Breast epithelium (tissue), 4 donors: ENCODE measurements at regions not wholly inside any gene's neighbourhood (a gene's known extent, or its start where the extent isn't known, plus 50 kb on each side); places are given as distances from the start of the nearest gene placed in this dataset.

Source experiments
- DNase-seq, 2 donors: peaks; one replicate each; pipeline ENCODE4 v3.0.0-alpha.2; 2019; ENCODE audit warnings: low spot score in 2 of 2
- H3K27ac ChIP-seq, 2 donors: fragments of 200-600 bp; sonication (generic) in 1 of 2; one replicate each; pipeline ENCODE4 v1.5.1; 2016 to 2019; ENCODE audit warnings: mild to moderate bottlenecking in 1 of 2
- H3K27me3 ChIP-seq, 2 donors: fragments of 200-600 bp; sonication (generic) in 1 of 2; one replicate each; pipeline versions ENCODE4 v1.5.1 to v1.6.0; 2017 to 2019; ENCODE audit warnings: control low read depth in 1 of 2, mild to moderate bottlenecking in 1 of 2
- H3K36me3 ChIP-seq: fragments of 200-600 bp; one replicate; pipeline ENCODE4 v1.5.1; 2019
- H3K4me1 ChIP-seq, 2 donors: fragments of 200-600 bp; sonication (generic); one replicate each; pipeline ENCODE4 v1.5.1; 2016 to 2019; ENCODE audit warnings: control low read depth in 1 of 2
- H3K4me3 ChIP-seq, 3 donors: fragments of 200-600 bp; sonication (generic); 1 replicate in 2 of 3; 2 replicates in 1 of 3; pipeline ENCODE4 v1.5.1; 2016 to 2019; ENCODE audit warnings: mild to moderate bottlenecking in 3 of 3, moderate library complexity in 2 of 3
- H3K9me3 ChIP-seq, 2 donors: fragments of 200-600 bp; sonication (generic) in 1 of 2; one replicate each; pipeline ENCODE4 v1.5.1; 2016 to 2019; ENCODE audit warnings: control low read depth in 1 of 2
- POLR2A ChIP-seq: fragments of 450-650 bp; IDR thresholded peaks from one replicate; pipeline ENCODE4 v1.6.1; 2016; ENCODE audit warnings: antibody characterized with exemption, mild to moderate bottlenecking, moderate library complexity
- POLR2AphosphoS5 ChIP-seq, 3 donors: sonication (generic); formaldehyde crosslinking; IDR thresholded peaks; one replicate each; pipeline ENCODE4 v1.6.1; 2017; ENCODE audit warnings: antibody characterized with exemption in 3 of 3
- intact Hi-C: fragments of 100-400 bp; cut with DNase I; formaldehyde crosslinking; loops from one replicate; pipeline ENCODE4 v1.15.1; 2023; ENCODE audit warnings: low total_unique reads
- TF ChIP-seq, protein P1 (sequence below), 3 donors: fragments of 450-650 bp; IDR thresholded peaks; one replicate each; pipeline ENCODE4 v1.5.1; 2016 to 2017; ENCODE audit warnings: antibody characterized with exemption in 3 of 3, mild to moderate bottlenecking in 3 of 3, moderate library complexity in 3 of 3

DNA sequence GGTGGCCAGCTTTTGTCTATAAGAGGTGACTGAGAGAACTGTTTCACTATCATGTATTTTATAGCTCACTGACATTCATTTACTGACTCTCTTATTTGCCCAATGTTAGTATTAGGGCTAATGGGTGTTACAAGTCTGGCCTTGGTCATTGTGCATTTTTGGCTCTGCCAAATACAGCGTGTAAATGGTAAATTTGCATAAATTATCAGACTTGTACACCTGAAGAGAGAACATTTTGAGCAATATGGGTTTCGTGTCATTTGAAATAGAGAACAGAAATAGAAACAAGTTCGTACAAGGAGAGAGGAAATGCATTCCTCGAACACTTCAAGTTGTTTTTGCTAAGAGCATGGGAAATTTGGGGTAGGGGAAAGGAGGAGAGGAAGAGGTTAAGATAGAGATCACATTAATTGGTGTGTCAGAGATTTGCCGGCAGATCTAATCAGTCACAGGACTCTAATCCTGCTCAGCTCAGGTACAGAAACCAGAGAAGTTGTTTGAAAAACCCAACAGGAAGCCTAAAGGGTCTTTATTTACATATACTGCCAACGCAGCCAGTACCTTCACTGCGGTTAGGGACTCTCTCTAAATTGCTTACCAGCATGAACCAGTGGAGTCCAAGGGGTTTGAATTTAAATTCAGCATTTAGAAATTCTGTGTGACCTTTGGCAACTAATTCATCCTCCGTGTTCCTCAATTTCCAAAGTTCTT is 261.5 kb downstream of the GPATCH2 start:
- Histone ChIP-seq H3K27ac (no peak overlapping the region), H3K9me3 (peaks cover 14 to 18% of the 10 kb centered on the region in 2 donors), H3K36me3 (no peaks in the 10 kb centered on the region), H3K4me3 (no peak overlapping the region), H3K4me1 (no peaks in the 10 kb centered on the region), H3K27me3 (no peaks in the 10 kb centered on the region)
- TF ChIP-seq POLR2A (no peak), POLR2AphosphoS5 (IDR thresholded peaks at IDR 0.05) (no peak)
- TF ChIP-seq, protein P1, sequence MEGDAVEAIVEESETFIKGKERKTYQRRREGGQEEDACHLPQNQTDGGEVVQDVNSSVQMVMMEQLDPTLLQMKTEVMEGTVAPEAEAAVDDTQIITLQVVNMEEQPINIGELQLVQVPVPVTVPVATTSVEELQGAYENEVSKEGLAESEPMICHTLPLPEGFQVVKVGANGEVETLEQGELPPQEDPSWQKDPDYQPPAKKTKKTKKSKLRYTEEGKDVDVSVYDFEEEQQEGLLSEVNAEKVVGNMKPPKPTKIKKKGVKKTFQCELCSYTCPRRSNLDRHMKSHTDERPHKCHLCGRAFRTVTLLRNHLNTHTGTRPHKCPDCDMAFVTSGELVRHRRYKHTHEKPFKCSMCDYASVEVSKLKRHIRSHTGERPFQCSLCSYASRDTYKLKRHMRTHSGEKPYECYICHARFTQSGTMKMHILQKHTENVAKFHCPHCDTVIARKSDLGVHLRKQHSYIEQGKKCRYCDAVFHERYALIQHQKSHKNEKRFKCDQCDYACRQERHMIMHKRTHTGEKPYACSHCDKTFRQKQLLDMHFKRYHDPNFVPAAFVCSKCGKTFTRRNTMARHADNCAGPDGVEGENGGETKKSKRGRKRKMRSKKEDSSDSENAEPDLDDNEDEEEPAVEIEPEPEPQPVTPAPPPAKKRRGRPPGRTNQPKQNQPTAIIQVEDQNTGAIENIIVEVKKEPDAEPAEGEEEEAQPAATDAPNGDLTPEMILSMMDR (IDR thresholded peaks at IDR 0.05), result no peak
- no peak for DNase-seq
- intact Hi-C loops, result no loop called here

DNA sequence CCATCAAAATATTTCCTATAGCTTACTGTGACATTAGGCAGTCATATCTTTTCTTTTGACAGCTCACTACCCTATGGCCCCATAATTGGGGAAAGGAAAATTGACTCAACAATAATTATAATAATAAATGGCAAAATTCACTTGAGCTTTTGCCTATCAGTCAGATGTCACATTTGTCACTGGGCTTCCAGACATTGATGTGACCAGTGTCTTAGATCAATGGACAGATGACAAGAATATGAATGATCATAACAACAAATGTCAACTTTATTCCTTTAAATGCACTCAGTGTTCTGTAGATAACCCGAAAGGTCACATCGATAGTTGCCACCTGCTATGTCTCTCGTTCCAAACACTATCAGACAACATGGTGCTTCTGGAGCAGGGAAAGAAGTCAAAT is 266.7 kb downstream of the GPATCH2 start:
- no peaks in the 10 kb centered on the region for H3K27me3 ChIP-seq
- H3K4me1 ChIP-seq, result no peaks in the 10 kb centered on the region
- H3K4me3 ChIP-seq, result no peak overlapping the region
- no peaks in the 10 kb centered on the region for H3K9me3 ChIP-seq
- H3K36me3 ChIP-seq, result no peaks in the 10 kb centered on the region
- no peak for TF ChIP-seq POLR2AphosphoS5 (IDR thresholded peaks at IDR 0.05)
- TF ChIP-seq POLR2A, result no peak
- TF ChIP-seq, protein P1 (IDR thresholded peaks at IDR 0.05), result no peak
- no peak overlapping the region for H3K27ac ChIP-seq
- DNase-seq, result no peak
- intact Hi-C loops, result no loop called here

DNA sequence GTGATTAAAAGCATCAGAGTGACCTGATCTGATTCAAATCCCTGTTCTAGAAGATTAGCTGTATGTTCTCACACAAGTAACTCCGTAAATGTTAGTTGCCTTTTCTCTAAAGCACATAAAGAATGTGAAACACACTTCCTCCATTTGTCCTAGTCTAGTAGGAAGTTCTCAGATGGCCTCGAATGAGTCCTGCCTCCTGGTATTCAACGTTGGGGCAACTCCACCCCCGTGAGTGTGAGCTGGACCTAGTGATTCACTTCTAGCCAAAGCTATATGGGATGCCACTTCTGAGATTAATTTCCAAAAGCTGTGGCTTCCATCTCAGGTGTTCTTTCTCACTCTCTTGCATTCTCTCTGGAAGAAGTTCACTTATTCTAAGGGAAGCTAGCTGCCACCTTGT is 267.6 kb downstream of the GPATCH2 start:
- intact Hi-C loops, result no loop called here
- Histone ChIP-seq H3K27ac (no peak overlapping the region), H3K4me3 (no peak overlapping the region), H3K36me3 (no peaks in the 10 kb centered on the region), H3K4me1 (no peaks in the 10 kb centered on the region), H3K9me3 (no peaks in the 10 kb centered on the region), H3K27me3 (no peaks in the 10 kb centered on the region)
- TF ChIP-seq, protein P1 (IDR thresholded peaks at IDR 0.05), result no peak
- TF ChIP-seq POLR2A (no peak), POLR2AphosphoS5 (IDR thresholded peaks at IDR 0.05) (no peak)
- DNase-seq, result no peak

DNA sequence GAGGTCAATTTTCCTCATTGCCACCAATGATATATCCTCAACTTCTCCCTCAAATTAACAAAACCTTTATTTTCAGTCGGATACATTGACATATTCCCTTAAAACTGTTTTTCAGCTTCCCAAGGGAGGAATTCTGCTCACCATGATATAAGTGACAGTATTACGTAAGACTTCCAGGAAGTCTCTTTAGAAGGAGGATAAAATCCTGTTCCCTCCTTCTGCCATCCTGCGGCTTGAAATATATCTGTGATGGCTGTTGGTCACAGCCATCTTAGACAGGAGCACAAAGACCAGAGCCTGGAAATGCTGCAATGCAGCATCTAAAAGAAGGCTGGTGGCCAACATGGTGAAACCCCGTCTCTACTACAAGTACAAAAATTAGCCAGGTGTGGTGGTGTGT is 270.4 kb downstream of the GPATCH2 start:
- Histone ChIP-seq H3K4me3 (no peak overlapping the region), H3K36me3 (no peaks in the 10 kb centered on the region), H3K9me3 (no peaks in the 10 kb centered on the region), H3K27ac (no peak overlapping the region), H3K27me3 (no peaks in the 10 kb centered on the region), H3K4me1 (no peaks in the 10 kb centered on the region)
- intact Hi-C loops, result no loop called here
- no peak for DNase-seq
- TF ChIP-seq, protein P1 (IDR thresholded peaks at IDR 0.05), result no peak
- TF ChIP-seq POLR2A (no peak), POLR2AphosphoS5 (IDR thresholded peaks at IDR 0.05) (no peak)

DNA sequence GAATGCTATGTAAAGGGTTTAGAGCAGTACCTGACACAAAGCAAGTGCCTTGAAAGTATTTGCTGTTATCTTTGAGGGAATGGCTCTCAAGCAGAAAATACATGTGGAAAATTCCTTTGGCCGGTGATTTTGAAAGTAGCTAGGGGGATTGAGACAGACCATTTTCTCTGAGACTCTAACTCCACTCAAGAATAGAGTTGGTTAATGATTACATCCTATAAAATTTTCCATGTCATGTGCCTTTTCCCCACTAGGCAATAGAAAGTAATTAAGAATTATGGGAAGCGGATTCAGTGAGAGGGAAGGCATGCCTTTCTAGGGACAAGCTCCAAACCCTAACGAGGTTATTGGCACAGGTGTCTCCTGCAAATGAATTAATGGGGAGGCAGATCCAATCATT is 276.0 kb downstream of the GPATCH2 start:
- Histone ChIP-seq H3K4me1 (no peaks in the 10 kb centered on the region), H3K27ac (no peak overlapping the region), H3K9me3 (no peaks in the 10 kb centered on the region)

More for the DNA sequence above, 276.0 kb downstream of the GPATCH2 start:
- Histone ChIP-seq H3K36me3 (no peaks in the 10 kb centered on the region), H3K4me3 (no peak overlapping the region), H3K27me3 (no peaks in the 10 kb centered on the region)
- no peak for DNase-seq
- TF ChIP-seq, protein P1 (IDR thresholded peaks at IDR 0.05), result no peak
- no peak for TF ChIP-seq POLR2A
- no peak for TF ChIP-seq POLR2AphosphoS5 (IDR thresholded peaks at IDR 0.05)
- intact Hi-C loops, result no loop called here
